Right lobe of liver (tissue), 6 donors: ENCODE measurements at regions not wholly inside any gene's neighbourhood (a gene's known extent, or its start where the extent isn't known, plus 50 kb on each side); places are given as distances from the start of the nearest gene placed in this dataset.

Experiments used
- ATAC-seq, 4 donors: fragments of 200-7000 bp; cut with Tn5 transposase; one replicate each; pipeline ENCODE4 v1.9.1; 2020; ENCODE audit warnings: mild to moderate bottlenecking in 4 of 4, moderate library complexity in 4 of 4
- DNase-seq, 3 donors: peaks; one replicate each; pipeline ENCODE4 v3.0.0-alpha.2; 2020
- H3K27ac ChIP-seq, 3 donors: fragments of 200-600 bp; one replicate each; pipeline ENCODE4 v1.8.0; 2022
- H3K27me3 ChIP-seq, 2 donors: fragments of 200-600 bp; one replicate each; pipeline ENCODE4 v1.8.0; 2022
- H3K36me3 ChIP-seq, 4 donors: fragments of 200-600 bp; sonication (generic) in 1 of 4; one replicate each; pipeline versions ENCODE4 v1.5.1 to v1.8.0; 2017 to 2022; ENCODE audit warnings: control low read depth in 1 of 4
- H3K4me1 ChIP-seq, 4 donors: fragments of 200-600 bp; sonication (generic) in 1 of 4; one replicate each; pipeline versions ENCODE4 v1.5.1 to v1.8.0; 2017 to 2022; ENCODE audit warnings: control low read depth in 1 of 4
- H3K4me3 ChIP-seq, 3 donors: fragments of 200-600 bp; one replicate each; pipeline ENCODE4 v1.8.0; 2022
- H3K9me3 ChIP-seq, 4 donors: fragments of 200-600 bp; sonication (generic) in 1 of 4; one replicate each; pipeline versions ENCODE4 v1.5.1 to v1.8.0; 2017 to 2022; ENCODE audit warnings: control low read depth in 1 of 4
- POLR2A ChIP-seq: fragments of 450-650 bp; IDR thresholded peaks from one replicate; pipeline ENCODE4 v1.6.1; 2017; ENCODE audit warnings: antibody characterized with exemption, mild to moderate bottlenecking
- WGBS: methylation state at CpG from one replicate; pipeline ENCODE4 v1.1.6; 2018; ENCODE audit warnings: low coverage, low lambda C conversion rate; ENCODE audit not compliant: insufficient coverage; ENCODE audit errors: missing lambda C conversion rate; 5-methylcytosine and 5-hydroxymethylcytosine counted together
- intact Hi-C, 2 donors: fragments of 100-400 bp; cut with DNase I; formaldehyde crosslinking; loops; one replicate each; pipeline versions ENCODE4 v1.11.2 to v1.14.1; 2022
- TF ChIP-seq, protein P1 (sequence below), 4 donors: fragments of 200-600 bp in 3 of 4; fragments of 450-650 bp in 1 of 4; IDR thresholded peaks; one replicate each; pipeline versions ENCODE4 v1.5.1 to v1.8.0; 2016 to 2022; ENCODE audit warnings: antibody characterized with exemption in 4 of 4, mild to moderate bottlenecking in 2 of 4
- donor health status: DM: no; HTN: yes; CAD: no.
- donor health status: DM: no; HTN: no; CAD: no.
- donor health status: DM: no; HTN: no; CAD: no.
- donor health status: DM: no; HTN: yes; CAD: no.
- donor health status: DM: no; HTN: yes; CAD: no.

DNA sequence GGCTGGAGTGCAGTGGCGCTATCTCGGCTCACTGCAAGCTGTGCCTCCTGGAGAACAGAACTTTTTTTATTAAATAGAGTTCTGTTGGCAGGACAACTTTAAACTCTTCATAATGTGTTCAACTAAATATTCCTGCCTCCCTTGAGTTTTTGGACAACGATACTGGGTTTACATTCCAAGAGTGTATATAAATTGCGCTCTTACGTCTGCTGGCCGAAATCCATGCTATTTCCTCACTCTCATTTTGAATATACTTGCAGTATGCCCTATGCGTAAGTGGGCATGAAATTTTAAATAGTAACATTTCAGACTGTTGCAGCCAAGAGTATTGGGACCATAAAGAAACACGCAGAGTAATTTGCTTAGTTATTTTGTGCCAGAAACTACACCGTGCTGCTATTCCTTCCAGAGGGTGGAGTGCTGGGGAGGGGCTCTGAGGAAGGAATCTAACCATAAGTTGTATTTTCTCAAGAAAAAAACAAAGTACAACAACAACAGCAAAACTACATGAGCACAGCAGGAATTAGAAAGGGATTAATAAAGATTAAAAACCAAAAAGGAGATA, 480.0 kb downstream of the NLGN4X start:
- 51% methylated on average over 9 of the region's 9 CpGs for WGBS
- intact Hi-C loops = no loop called here
- Histone ChIP-seq H3K36me3 (no peaks in the 10 kb centered on the region), H3K27me3 (no peaks in the 10 kb centered on the region), H3K27ac (no peak overlapping the region), H3K4me3 (no peak overlapping the region), H3K9me3 (no peaks in the 10 kb centered on the region), H3K4me1 (no peaks in the 10 kb centered on the region)
- ATAC-seq (no peak), DNase-seq (no peak)
- TF ChIP-seq, protein P1, sequence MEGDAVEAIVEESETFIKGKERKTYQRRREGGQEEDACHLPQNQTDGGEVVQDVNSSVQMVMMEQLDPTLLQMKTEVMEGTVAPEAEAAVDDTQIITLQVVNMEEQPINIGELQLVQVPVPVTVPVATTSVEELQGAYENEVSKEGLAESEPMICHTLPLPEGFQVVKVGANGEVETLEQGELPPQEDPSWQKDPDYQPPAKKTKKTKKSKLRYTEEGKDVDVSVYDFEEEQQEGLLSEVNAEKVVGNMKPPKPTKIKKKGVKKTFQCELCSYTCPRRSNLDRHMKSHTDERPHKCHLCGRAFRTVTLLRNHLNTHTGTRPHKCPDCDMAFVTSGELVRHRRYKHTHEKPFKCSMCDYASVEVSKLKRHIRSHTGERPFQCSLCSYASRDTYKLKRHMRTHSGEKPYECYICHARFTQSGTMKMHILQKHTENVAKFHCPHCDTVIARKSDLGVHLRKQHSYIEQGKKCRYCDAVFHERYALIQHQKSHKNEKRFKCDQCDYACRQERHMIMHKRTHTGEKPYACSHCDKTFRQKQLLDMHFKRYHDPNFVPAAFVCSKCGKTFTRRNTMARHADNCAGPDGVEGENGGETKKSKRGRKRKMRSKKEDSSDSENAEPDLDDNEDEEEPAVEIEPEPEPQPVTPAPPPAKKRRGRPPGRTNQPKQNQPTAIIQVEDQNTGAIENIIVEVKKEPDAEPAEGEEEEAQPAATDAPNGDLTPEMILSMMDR (IDR thresholded peaks at IDR 0.05) = no peak
- no peak for TF ChIP-seq POLR2A

DNA sequence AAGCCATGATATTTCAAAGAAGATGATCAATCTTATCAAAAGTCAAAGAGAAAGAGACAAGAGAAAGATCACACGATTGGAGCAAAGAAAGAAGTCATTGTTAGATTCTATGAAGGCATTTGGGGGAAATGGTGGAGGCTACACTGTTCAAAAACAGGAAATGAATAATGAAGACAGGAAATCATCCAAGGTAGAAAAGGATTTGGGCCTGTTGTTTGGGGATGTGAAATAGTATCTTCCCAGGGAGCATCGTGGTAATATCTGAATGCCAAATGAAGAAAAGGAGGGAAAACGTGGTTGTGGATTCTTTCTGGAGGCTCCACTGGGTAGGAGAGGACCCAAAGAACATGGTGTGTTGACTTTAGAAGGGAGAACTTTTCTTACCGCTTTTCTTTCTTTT, 482.4 kb downstream of the NLGN4X start:
- no peak for DNase-seq

DNA sequence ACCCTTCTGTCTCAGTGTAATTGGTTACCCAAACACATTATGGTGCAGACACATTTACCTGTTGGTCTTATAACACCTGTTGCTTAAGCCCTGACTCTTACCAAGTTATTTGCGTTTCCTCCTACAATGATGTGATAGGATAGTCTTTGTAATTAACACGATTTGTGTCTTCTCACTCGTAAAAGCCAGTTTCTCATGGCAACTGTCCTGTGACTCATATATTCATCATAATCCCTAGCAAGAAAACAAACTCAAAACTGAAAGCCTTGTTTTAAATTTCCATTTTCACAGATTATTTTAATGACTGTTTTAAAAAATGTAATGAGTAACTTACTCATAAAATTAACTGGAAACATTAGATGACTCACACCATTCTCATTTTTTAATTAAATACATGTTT, 495.2 kb downstream of the NLGN4X start:
- Histone ChIP-seq H3K27me3 (no peaks in the 10 kb centered on the region), H3K4me3 (no peak overlapping the region), H3K4me1 (no peaks in the 10 kb centered on the region), H3K27ac (no peak overlapping the region), H3K36me3 (no peaks in the 10 kb centered on the region), H3K9me3 (no peaks in the 10 kb centered on the region)
- 20% methylated on average over 3 of the region's 3 CpGs for WGBS
- DNase-seq (no peak), ATAC-seq (no peak)
- intact Hi-C loops = no loop called here
- TF ChIP-seq POLR2A = no peak
- TF ChIP-seq, protein P1 (IDR thresholded peaks at IDR 0.05) = no peak

More for the DNA sequence above, 482.4 kb downstream of the NLGN4X start:
- 29% methylated on average over 4 of the region's 4 CpGs for WGBS
- Histone ChIP-seq H3K9me3 (no peaks in the 10 kb centered on the region), H3K36me3 (no peaks in the 10 kb centered on the region), H3K27ac (no peak overlapping the region), H3K27me3 (no peaks in the 10 kb centered on the region), H3K4me3 (no peak overlapping the region), H3K4me1 (no peaks in the 10 kb centered on the region)
- no peak for ATAC-seq
- intact Hi-C loops = no loop called here
- TF ChIP-seq, protein P1 (IDR thresholded peaks at IDR 0.05) = no peak
- TF ChIP-seq POLR2A = no peak

DNA sequence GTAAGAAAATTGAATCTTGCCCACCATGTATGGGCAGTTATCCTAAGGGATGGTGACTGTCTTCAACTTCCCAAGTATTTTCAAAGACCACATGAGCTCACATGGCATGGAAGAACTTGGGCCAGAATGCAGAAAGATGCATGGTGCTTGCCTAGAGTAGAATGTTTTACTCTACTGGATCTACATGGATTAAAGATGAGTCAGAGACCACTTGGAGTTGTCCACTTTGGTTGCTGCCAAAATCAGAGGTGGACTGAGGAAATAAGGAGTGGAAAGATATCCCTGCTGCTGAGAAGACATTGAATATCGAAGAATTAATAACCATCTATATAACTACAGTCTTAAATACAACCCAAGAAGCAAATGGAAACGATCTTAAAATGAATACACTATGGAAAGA, 498.1 kb downstream of the NLGN4X start:
- no peaks in the 10 kb centered on the region for H3K9me3 ChIP-seq
- no peak for ATAC-seq

More for the DNA sequence above, 498.1 kb downstream of the NLGN4X start:
- TF ChIP-seq, protein P1 (IDR thresholded peaks at IDR 0.05) = no peak
- TF ChIP-seq POLR2A = no peak
- no peak overlapping the region for H3K4me3 ChIP-seq
- intact Hi-C loops = no loop called here
- H3K36me3 ChIP-seq = no peaks in the 10 kb centered on the region
- 11% methylated on average over 2 of the region's 2 CpGs for WGBS
- DNase-seq = no peak
- no peaks in the 10 kb centered on the region for H3K27me3 ChIP-seq
- H3K4me1 ChIP-seq = no peaks in the 10 kb centered on the region
- no peak overlapping the region for H3K27ac ChIP-seq
